OCI-M1 (cell line): ENCODE measurements at regions not wholly inside any gene's neighbourhood (a gene's known extent, or its start where the extent isn't known, plus 50 kb on each side); places are given as distances from the start of the nearest gene placed in this dataset.

Source experiments
- DNase-seq: peaks from one replicate; lab custom pipeline; 2025; lab: John Stamatoyannopoulos, UW

DNA sequence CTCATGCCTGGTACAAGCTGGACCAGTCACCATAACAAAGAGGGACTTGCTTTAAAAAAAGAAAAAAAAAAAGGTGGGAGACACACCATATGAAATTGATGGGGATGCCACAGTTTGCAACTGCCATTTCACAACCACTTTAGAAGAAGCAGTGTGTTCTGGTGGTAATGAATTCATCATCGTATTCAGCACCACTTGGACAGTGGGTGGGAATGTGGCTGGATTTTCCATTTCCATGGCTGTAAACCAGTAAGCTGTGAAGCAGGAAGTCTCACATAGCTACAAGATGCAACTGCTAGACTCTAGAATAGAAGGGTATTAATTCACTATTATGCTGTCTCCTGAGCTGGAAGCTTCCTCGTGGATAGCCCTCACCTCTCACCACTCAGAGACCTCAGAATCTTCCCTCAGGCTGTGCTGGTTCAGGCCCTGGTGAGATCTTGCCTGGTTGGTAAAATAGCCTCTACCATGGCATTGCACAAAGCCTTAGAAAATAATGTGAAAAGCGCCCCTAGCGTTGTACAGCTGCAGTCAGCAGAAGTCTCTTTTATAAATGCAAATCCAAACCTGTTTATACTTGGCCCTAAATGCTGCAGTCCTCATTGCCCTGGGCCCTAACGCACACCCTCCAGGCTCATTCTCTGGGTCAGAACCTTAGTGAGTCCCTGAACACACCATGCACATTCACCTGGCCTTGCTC lies 150.7 kb downstream of the KCTD15 start:
- no peak for DNase-seq

DNA sequence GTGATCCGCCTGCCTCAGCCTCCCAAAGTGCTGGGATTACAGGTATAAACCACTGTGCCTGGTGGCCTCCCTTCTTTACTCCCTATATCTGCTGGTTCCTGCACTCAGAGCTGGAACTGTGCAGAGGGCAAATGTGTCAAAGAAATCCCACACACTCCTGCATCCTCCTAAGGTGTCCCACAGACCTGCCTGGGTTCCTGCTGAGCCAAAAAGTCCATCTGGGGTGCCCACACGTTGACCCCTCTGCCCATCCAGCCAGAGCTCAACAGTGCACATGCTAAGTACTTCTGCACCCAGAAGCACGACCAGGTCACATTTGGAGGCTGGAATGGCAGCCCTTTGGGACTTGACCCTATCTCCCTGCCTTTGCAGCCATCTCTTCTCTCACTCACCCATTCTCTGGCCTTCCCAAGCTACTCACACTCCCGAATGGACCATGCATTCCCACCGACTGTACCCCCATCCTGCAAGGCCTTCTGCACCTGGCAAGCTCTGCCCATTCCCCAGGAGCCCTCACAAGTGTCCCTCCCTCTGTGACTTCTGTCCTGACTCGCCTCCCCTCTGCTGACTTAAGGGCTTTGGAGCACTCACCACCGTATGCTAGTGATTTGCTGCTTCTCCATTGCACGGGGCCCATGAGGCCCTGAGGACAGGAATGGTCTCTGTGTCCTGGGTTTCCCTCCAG lies 152.1 kb downstream of the KCTD15 start:
- no peak for DNase-seq

DNA sequence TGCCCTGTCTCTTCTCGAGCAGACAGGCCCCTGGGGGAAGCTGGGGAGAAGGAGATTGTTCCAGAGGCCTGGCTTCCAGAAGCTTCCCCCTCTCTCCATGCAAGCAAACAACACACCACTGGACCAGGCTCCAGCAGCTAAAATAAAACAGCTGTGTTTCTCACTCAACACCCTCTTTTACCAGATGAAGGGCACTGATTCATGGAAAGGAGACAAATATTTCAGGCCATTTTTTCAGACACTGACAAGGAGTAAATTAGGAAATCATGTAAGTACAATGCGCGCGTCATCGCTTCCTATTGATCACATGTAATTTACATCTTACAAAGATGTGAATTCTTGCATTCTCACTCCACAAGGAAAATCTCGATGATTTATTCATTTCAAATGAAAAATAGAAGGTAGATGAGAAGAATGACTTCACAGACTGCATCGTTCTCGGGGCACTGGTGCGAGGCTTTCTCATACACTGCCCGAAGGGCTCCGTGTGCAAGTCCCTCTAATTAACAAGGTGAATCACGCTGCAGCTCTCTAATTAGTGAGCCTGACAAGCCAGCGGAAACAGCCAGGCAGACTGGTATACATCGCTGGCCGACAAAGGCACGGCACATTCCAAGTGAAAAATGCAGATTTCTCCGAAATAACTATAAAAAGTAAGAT lies 153.6 kb downstream of the KCTD15 start:
- no peak for DNase-seq

DNA sequence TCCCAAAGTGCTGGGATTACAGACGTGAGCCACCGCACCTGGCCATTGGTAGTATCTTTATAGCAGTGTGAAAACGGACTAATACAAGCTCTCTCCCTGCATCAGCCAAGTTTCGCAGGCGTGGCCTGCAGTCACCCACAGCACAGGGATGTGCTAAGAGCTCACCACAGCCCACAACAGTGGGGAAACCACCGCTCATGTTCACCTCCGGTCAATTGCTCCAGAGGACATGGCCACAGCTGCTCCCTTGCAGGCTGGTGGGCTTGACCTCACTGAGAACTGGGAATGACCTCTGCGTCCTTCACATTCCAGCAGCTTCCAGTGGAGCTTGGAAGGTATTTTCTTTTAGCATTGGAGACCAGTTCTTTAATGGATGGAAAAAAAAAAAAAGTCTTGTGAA lies 156.4 kb downstream of the KCTD15 start:
- no peak for DNase-seq

DNA sequence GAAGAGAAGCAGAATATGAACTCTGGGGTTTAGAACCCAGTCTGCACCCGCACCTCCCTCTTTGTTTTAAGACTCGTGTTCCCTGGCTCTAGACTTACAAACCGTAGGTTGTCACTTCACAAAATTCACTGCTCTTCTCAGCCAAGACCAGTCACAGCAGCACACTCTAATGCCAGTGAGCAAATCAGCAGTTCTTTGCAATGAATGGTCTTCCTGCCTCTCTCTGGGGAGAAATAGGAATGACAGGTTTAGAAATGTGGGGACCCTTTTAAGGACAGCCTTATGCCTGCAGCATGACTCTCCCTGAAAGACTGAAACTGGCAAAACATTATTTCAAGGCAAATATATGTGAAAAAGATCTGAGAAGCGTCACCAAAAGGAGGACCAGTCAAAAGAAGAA lies 156.9 kb downstream of the KCTD15 start:
- DNase-seq, result no peak

DNA sequence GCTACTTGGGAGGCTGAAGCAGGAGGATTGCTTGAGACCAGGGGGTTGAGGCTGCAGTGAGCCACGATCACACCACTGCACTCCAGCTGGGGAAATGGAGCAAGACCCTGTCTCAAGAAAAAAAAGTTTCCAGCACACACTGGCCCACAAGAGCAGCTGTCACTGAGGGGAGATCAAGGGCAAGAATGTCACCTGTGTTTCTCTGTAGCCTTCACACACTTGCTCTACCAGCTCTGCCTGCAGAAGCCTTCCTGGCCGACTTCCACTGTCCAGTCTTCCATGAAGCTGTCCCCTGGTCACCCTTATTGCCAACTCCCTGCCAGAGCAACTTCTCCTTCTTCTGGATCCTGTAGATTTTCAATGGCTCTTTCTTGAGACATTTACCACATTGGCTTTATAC lies 158.0 kb downstream of the KCTD15 start:
- no peak for DNase-seq

DNA sequence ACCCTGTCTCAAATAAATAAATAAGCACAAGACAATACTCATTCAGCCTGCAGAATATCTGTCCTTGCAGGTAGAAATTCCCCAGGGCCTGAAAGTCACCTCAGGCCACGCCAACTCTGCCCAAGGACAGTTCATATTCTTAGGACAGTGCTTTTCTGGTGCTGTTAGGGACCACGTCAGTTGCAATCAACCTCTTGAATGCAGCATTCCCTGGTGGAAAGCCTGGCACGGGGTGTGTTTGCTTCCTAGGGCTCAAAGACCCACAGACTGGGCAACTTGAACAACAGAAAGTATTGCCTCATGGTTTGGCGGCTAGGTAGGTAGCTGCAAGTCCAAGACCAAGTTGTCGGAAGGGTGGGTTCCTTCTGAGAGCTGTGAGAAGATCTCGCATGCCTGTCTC lies 160.3 kb downstream of the KCTD15 start:
- DNase-seq, result no peak

DNA sequence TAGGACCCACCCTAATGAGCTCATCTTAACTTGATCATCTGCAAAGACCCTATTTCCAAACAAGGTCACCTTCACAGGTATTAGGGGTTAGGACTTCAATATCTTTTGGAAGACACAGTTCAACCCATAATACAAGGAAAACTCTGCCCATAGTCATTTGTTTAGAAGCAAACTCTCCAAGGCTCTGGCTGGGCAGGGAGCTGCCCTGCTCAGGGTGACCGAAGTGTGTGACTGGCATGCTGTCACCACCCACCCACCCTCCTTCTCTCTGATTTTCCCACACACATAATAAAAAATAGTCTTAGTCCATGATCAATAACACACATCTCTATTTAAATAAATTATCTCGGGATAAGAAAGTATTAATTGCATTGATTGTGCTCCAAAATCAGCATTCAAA lies 161.1 kb downstream of the KCTD15 start:
- no peak for DNase-seq

DNA sequence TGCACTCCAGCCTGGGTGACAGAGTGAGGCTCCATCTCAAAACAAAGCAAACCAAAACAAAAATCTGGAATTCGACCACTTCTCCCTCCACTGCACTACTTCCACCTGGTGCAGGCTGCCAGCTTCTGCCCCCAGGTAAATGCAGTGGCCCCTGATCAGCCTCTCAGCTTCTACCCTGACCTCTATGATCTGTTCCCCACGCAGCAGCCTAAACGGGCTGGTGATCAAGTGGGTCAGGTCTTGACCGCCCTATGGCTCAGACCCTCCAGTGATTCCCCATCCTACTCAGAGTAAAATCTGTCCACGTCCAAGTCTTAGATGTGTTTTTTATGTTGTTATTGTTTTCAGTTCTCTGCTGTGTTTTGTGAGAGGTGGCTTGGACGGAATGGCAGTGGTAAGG lies 163.9 kb downstream of the KCTD15 start:
- no peak for DNase-seq

DNA sequence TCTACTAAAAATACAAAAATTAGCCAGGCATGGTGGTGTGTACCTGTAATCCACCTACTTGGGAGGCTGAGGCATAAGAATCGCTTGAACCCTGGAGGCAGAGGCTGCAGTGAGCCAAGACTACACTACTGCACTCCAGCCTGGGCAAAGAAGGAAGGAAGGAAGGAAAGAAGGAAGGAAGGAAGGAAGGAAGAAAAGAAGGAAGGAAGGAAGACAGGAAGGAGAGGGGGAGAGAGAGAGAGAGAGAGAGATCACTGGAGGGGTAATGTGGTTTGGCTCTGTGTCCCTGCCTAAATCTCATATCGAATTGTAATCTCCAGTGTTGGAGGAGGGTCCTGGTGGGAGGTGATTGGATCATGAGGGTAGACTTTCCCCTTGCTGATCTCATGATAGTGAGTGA lies 165.5 kb downstream of the KCTD15 start:
- DNase-seq, result no peak

DNA sequence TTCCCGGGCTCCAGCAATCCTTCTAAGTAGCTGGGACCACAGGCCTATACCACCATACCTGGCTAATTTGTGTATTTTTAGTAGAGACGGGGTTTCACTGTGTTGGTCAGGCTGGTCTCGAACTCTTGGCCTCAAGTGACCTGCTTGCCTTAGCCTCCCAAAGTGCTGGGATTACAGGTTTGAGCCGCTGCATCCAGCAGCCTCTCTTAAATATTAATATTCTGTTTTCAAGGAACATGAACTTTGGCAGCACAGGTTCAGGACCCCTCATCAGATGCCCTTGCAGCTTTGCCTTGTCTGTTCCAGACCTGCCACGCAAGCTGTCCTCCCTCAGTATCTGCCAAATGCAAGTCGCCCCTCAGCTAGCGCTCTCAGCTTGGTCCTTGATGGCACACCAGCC lies 166.8 kb downstream of the KCTD15 start:
- no peak for DNase-seq

DNA sequence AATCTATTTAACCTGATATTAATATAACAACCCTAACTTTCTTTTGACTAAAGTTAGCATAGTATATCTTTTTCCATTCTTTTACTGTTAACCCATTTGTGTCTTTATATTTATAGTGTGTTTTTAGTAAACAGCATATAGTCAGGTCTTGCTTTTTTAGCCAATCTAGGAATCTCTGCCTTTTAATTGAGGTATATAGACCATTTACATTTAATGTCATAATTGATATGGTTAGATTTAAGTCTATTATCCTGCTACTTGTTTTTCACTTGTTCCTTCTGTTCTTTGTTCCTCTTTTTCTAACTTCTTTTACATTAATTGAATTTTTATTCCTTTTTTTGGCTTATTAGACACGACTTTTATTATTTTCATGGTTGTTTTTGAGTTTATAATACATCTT lies 174.4 kb downstream of the KCTD15 start:
- DNase-seq, result no peak

DNA sequence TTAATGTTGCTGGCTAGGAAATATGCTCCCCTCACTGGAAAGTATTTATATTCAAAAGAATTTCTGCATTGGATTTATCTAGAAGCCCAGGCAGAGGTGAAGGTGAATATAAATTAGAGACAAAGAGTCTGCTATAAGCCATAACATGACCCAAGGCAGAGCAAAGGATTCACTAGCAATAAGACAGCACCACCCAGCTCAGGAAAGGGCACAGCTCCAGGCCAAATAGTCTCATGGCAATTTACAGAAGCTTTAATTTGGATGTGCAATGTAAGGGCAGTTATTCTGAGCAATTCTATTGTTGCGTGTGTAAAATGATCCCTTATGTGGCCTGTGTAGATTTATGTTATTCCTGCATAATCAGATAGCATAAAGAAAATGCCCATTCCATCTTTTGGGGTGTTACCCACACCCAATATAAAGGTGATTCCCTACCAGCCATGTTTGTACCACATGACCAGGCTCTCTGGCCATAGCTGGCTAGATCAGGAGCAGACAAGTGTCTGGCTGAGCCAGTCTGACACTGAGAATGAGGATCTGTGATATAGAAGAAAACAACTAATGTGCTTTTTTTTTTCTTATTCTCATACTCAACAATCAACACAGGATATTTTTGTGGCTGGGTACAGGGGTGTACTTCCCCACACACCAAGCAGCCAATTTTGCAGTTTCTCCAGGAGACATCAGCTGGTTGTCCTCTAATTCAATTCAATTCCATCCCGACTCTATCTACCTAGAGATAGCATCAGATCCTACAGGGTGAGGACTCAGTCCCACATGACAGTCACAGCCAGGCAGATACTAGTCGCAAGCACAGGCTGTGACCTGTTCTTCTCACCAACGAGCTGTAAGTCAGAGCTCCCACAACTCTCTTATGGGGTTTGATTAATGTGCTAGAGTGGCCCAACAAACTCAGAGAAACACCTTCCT lies 181.4 kb downstream of the KCTD15 start:
- no peak for DNase-seq

DNA sequence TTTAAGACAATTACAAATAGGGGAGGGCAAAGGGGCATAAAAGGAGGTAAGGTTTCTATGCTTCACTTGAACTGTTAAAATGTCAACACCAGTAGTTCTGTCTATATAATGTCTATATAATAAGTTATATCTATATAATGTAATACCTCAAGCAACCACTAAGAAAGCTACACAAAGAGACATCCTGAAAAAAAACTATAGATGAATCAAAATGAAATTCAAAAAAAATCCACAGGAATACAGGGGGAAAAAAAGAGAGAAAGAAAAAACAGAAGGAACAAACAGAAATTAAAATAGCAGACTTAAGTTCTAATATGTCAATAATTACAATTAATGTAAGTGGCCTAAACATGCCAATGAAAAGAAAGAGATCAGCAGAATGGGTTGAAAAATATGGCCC lies 186.0 kb downstream of the KCTD15 start:
- DNase-seq, result no peak

DNA sequence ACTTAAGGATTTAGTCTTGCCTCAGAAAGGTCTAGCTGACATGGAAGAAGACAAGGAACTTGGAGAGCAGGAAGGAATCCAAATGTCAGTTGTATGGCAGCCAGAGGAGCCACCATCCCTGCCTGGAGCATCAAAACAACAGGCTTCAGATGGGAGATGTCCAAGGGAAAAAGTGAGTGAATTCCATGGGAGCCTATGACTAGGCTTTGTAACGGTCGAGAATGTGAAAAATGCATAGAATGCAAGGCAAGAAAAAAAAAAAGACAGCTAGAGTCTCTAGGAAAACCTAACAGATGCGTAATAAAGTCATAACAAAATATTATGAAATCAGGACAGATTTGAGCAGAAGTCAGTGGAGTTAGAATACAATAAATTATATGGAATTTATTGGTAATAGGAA lies 183.7 kb upstream of the LSM14A start:
- DNase-seq, result no peak

DNA sequence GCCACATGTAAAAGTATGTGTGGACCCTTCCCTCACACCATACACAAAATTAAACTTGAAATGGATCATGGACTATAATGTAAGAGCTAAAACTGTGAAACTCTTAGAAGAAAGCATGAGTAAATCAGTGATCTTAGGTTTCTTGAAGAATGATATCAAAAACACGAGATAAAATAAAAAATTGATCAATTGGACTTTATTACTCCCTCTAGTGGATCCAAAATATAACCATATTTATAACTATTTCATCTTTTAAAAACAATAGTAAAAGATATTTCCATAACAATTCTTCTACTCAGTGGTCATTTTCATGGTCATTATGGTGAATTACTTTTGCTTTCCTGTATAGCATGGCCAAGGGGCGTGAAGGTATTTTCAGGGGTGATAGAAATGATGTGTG lies 174.6 kb upstream of the LSM14A start:
- no peak for DNase-seq

DNA sequence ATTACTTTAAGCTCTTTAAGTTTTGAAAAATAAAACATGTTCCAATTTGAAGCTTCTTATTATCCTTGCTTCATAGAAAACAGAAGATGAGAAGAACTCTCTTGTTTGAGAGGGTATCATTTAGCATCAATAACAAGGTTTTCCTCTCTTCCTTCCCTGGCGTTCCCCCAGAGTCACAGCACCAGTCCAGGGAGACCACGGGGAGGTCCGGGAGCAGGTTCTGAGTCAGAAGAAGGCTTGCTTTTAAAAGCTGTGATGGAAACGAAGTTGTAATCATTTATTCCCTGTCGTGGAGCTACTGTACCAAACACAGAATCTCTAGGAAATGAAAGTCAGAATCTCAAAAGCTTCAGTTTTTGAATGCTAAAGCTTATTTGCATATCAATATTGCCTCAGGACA lies 174.0 kb upstream of the LSM14A start:
- peak; percentile 25 for DNase-seq

DNA sequence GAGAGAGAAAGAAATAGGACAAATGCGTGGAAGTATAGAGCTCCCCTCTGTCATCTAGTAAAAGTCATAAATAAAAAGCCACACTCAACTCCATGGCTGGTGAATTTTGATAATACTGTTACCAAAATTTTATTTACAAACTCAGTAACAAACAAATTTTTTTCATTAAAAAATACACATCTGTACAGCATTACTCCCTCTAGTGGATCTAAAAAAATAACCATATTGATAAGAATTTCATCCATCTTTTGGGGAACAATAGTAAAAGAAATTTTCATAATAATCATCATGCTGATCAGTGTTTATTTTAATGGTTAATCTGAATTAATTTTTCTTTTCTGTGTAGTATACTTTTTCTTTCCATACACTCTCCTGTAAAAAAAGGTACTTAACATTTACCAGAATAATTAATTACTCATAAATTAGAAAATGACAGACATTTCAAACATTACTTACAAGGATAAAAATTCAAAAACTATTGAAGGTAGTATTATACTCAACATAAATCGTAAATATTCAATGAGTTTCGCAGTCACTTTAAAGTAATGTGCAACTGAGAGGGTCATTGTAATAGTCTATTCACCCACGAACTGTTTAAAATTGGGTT lies 173.5 kb upstream of the LSM14A start:
- peak; percentile 46 for DNase-seq

DNA sequence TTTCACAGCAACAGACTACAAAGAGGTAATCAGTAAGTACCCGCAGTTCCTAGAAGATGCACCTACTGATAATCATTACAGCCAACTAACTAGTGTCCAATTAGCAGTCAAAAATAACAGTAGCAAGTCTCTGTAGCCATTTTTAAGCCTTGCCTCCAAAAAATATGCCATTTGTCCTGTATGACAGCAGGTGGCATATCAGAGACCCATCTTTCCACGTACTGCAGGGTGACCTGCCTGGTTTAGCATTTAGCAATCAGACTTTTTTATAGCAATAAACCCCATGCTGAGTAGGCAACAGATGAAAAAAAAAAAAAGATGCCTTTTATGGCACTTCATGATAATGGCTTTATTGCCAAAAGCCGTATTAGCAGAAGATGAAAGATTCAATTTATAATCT lies 155.3 kb upstream of the LSM14A start:
- DNase-seq, result no peak

DNA sequence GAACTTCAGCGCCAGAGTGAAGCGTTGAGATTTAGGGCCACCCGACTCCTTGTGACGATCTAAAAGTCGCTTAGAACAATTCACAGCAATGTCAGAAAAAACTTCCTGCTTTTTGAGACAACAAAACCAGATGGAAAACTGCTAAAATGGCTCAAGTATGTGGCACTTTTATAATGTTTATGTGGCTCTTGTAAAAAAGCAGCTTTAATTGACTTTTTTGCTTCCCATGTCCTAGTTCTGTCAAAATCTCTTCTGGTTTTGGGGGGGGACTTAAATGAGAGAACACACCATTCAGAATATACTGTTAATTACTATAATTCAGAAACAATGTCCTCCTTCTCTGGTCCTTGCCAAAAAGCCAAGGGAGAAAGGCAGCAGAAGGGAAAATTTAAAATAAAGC lies 154.7 kb upstream of the LSM14A start:
- no peak for DNase-seq

DNA sequence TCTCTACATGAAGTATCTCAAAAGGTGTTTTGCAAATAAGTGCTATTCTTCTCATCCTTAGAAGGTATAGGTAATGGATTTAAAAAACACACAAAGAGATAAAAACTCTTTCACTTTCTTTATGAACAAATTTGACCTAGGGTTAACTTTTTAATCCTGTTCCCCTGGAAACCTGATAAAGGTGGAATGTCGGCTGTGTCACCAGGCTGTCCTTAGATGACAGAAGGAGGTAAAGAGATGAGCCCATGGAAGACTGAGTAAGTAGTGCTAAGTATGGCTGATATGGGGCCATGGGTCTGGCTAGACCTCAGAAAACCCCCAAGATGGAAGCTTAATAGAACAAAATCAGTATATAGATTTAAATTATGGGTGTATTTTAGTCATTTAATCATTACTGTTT lies 153.8 kb upstream of the LSM14A start:
- no peak for DNase-seq

DNA sequence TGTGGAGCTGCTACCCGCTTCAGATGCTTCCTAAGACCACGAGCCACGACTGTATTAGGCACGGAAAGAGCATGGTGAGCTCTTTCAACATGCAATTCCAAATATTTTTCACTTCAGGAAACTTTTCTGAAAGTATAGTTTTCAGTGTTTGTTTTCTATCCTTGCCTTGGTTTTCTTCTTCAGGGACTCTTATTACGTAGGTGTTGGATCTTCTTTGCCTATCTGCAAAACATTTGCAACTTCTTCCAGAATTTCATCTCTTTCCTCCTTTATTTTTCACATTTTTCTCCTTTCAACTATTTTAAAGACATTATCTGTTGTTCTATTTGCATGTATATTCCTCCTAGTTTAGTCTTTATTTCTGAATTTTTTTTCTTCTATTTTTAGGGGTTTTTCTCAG lies 148.9 kb upstream of the LSM14A start:
- no peak for DNase-seq
